ENCODE measurements at regions not wholly inside any gene's neighbourhood (a gene's known extent, or its start where the extent isn't known, plus 50 kb on each side); places are given as distances from the start of the nearest gene placed in this dataset.

GRCh38 chr17:12290207-12290606, 269.5 kb downstream of the MAP2K4 start:
- no peak for DNase-seq (ENCODE audit: low spot score)

- DNase-seq (ENCODE audit: low spot score), result peak; percentile 24
Observed at GRCh38 chr17:12296209-12296625, 275.5 kb downstream of the MAP2K4 start.

- no peak for DNase-seq (ENCODE audit: low spot score)
Observed at GRCh38 chr17:12301551-12301950, 280.9 kb downstream of the MAP2K4 start.

- no peak for DNase-seq (ENCODE audit: low spot score)
Observed at GRCh38 chr17:12302711-12303110, 282.0 kb downstream of the MAP2K4 start.

- DNase-seq (ENCODE audit: low spot score), result peak; percentile 19
Observed at GRCh38 chr17:12310811-12311210, 290.1 kb downstream of the MAP2K4 start.

- DNase-seq (ENCODE audit: low spot score), result no peak
Observed at GRCh38 chr17:12312692-12313091, 292.0 kb downstream of the MAP2K4 start.

- no peak for DNase-seq (ENCODE audit: low spot score)
Observed at GRCh38 chr17:12313786-12314185, 293.1 kb downstream of the MAP2K4 start.

GRCh38 chr17:12316021-12316420, 295.3 kb downstream of the MAP2K4 start:
- no peak for DNase-seq (ENCODE audit: low spot score)

- no peak for DNase-seq (ENCODE audit: low spot score)
Observed at GRCh38 chr17:12318571-12319266, 298.0 kb downstream of the MAP2K4 start.

GRCh38 chr17:12320286-12320685, 299.6 kb downstream of the MAP2K4 start:
- DNase-seq (ENCODE audit: low spot score), result no peak

GRCh38 chr17:12328204-12328603, 307.5 kb downstream of the MAP2K4 start:
- DNase-seq (ENCODE audit: low spot score), result no peak

- no peak for DNase-seq (ENCODE audit: low spot score)
Observed at GRCh38 chr17:12330456-12330855, 309.8 kb downstream of the MAP2K4 start.

GRCh38 chr17:12341328-12341727, 320.7 kb downstream of the MAP2K4 start:
- DNase-seq (ENCODE audit: low spot score), result no peak

- no peak for DNase-seq (ENCODE audit: low spot score)
Observed at GRCh38 chr17:12342161-12342560, 321.5 kb downstream of the MAP2K4 start.

GRCh38 chr17:12342609-12343435, 322.1 kb downstream of the MAP2K4 start:
- DNase-seq (ENCODE audit: low spot score), result no peak

- DNase-seq (ENCODE audit: low spot score), result no peak
Observed at GRCh38 chr17:12348476-12348875, 317.2 kb upstream of the MYOCD start.

- no peak for DNase-seq (ENCODE audit: low spot score)
Observed at GRCh38 chr17:12349297-12349696, 316.4 kb upstream of the MYOCD start.

GRCh38 chr17:12352127-12352526, 313.6 kb upstream of the MYOCD start:
- no peak for DNase-seq (ENCODE audit: low spot score)

GRCh38 chr17:12357600-12357999, 308.1 kb upstream of the MYOCD start:
- DNase-seq (ENCODE audit: low spot score), result no peak

- DNase-seq (ENCODE audit: low spot score), result no peak
Observed at GRCh38 chr17:12358477-12358876, 307.2 kb upstream of the MYOCD start.

GRCh38 chr17:12362853-12363455, 302.7 kb upstream of the MYOCD start:
- DNase-seq (ENCODE audit: low spot score), result no peak

- no peak for DNase-seq (ENCODE audit: low spot score)
Observed at GRCh38 chr17:12365805-12366204, 299.9 kb upstream of the MYOCD start.

GRCh38 chr17:12369065-12369464, 296.6 kb upstream of the MYOCD start:
- DNase-seq (ENCODE audit: low spot score), result no peak

Measured in Ammon's horn (tissue), 1 donor.